ENCODE measurements at regions not wholly inside any gene's neighbourhood (a gene's known extent, or its start where the extent isn't known, plus 50 kb on each side); places are given as distances from the start of the nearest gene placed in this dataset.

- TF ChIP-seq CTCF (IDR thresholded peaks at IDR 0.05) = no peak
- no peak for TF ChIP-seq POLR2A (IDR thresholded peaks at IDR 0.05)
- TF ChIP-seq POLR2AphosphoS5 (IDR thresholded peaks at IDR 0.05) = peak in 1 of 4 donors; percentile 10
Observed at GRCh38 chr6:14792118-14792955, 453.5 kb upstream of the JARID2 start.

All from sigmoid colon (tissue), 4 donors.